ENCODE measurements at regions not wholly inside any gene's neighbourhood (a gene's known extent, or its start where the extent isn't known, plus 50 kb on each side); places are given as distances from the start of the nearest gene placed in this dataset.

DNA sequence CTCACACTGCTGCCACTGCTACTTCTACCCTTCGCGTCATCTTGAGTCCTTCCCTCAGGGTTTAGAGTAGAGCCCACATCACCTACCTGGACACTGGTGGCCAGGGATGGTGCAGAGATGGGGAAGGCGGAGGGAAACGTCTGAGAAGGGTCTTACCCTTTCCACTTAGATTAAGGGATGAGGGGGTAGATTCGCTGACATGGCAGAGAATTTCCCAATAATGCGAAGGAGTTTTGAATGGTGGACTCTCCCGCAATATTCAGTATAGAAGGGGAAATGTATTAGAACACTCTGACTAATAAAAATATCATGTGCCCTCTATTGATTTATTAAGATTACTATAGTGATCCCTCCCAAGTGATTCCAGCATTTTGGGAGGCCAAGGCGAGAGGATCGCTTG, 209.5 kb upstream of the KIAA1217 start:
- Histone ChIP-seq H3K4me3 (ENCODE audit: low read length) (no peak overlapping the region), H3K27ac (ENCODE audit: low read length) (no peak overlapping the region), H3K9me2 (ENCODE audit: insufficient read depth, low read length) (no peaks in the 10 kb centered on the region), H4K20me1 (ENCODE audit: insufficient read depth) (no peaks in the 10 kb centered on the region), H3K36me3 (ENCODE audit: insufficient read depth, low read length) (no peaks in the 10 kb centered on the region), H3K79me2 (replicated peaks; ENCODE audit: insufficient read depth, low read length) (no peaks in the 10 kb centered on the region), H3K9me3 (ENCODE audit: low read length) (no peaks in the 10 kb centered on the region), H3F3A (ENCODE audit: insufficient read depth, low read length, poor library complexity, severe bottlenecking) (no peaks in the 10 kb centered on the region), H3K27me3 (ENCODE audit: insufficient read depth, low read depth, low read length) (no peaks in the 10 kb centered on the region), H3K9ac (ENCODE audit: low read length) (no peak overlapping the region), H3K4me2 (ENCODE audit: low read length) (no peak overlapping the region), H2AFZ (ENCODE audit: low read depth, low read length) (no peak overlapping the region)
- TF ChIP-seq SMC3 (conservative IDR thresholded peaks at IDR 0.05; ENCODE audit: poor library complexity) (no peak), POLR2AphosphoS5 (IDR thresholded peaks at IDR 0.05) (no peak), MXI1 (conservative IDR thresholded peaks at IDR 0.05; ENCODE audit: poor library complexity, severe bottlenecking) (no peak)
- TF ChIP-seq, protein P1, sequence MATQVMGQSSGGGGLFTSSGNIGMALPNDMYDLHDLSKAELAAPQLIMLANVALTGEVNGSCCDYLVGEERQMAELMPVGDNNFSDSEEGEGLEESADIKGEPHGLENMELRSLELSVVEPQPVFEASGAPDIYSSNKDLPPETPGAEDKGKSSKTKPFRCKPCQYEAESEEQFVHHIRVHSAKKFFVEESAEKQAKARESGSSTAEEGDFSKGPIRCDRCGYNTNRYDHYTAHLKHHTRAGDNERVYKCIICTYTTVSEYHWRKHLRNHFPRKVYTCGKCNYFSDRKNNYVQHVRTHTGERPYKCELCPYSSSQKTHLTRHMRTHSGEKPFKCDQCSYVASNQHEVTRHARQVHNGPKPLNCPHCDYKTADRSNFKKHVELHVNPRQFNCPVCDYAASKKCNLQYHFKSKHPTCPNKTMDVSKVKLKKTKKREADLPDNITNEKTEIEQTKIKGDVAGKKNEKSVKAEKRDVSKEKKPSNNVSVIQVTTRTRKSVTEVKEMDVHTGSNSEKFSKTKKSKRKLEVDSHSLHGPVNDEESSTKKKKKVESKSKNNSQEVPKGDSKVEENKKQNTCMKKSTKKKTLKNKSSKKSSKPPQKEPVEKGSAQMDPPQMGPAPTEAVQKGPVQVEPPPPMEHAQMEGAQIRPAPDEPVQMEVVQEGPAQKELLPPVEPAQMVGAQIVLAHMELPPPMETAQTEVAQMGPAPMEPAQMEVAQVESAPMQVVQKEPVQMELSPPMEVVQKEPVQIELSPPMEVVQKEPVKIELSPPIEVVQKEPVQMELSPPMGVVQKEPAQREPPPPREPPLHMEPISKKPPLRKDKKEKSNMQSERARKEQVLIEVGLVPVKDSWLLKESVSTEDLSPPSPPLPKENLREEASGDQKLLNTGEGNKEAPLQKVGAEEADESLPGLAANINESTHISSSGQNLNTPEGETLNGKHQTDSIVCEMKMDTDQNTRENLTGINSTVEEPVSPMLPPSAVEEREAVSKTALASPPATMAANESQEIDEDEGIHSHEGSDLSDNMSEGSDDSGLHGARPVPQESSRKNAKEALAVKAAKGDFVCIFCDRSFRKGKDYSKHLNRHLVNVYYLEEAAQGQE (IDR thresholded peaks at IDR 0.05; ENCODE audit: borderline replicate concordance): no peak

DNA sequence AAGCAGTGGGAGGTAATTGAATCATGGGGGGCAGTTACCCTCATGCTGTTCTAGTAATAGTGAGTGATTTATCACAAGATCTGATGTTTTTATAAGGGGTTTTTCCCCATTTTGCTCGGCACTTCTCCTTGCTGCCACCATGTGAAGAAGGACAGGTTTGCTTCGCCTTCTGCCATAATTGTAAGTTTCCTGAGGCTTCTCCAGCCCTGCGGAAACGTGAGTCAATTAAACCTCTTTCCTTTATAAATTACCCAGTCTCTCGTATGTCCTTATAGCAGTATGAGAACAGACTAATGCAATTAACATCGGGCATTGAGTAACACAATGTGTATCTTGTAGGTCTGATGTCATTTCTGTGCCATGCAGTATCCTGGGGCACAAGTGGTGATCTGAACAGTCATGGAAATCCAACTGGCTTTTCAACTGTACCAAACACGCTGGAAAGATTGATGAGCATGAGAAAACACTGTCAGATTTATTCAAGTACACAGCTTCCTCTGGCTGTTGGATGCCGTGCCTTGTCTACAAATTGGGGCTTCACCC, 208.6 kb upstream of the KIAA1217 start:
- Histone ChIP-seq H3K27me3 (ENCODE audit: insufficient read depth, low read depth, low read length) (no peaks in the 10 kb centered on the region), H3K9ac (ENCODE audit: low read length) (no peak overlapping the region), H3F3A (ENCODE audit: insufficient read depth, low read length, poor library complexity, severe bottlenecking) (no peaks in the 10 kb centered on the region), H2AFZ (ENCODE audit: low read depth, low read length) (no peak overlapping the region), H3K9me2 (ENCODE audit: insufficient read depth, low read length) (no peaks in the 10 kb centered on the region), H3K9me3 (ENCODE audit: low read length) (no peaks in the 10 kb centered on the region), H4K20me1 (ENCODE audit: insufficient read depth) (no peaks in the 10 kb centered on the region), H3K79me2 (replicated peaks; ENCODE audit: insufficient read depth, low read length) (no peaks in the 10 kb centered on the region), H3K4me2 (ENCODE audit: low read length) (no peak overlapping the region), H3K27ac (ENCODE audit: low read length) (no peak overlapping the region), H3K4me3 (ENCODE audit: low read length) (no peak overlapping the region), H3K36me3 (ENCODE audit: insufficient read depth, low read length) (no peaks in the 10 kb centered on the region)
- TF ChIP-seq MXI1 (conservative IDR thresholded peaks at IDR 0.05; ENCODE audit: poor library complexity, severe bottlenecking) (no peak), TAF1 (IDR thresholded peaks at IDR 0.05; ENCODE audit: low read depth) (no peak), RAD21 (conservative IDR thresholded peaks at IDR 0.05) (no peak), POLR2AphosphoS5 (IDR thresholded peaks at IDR 0.05) (no peak), EP300 (conservative IDR thresholded peaks at IDR 0.05; ENCODE audit: poor library complexity, severe bottlenecking) (no peak), SMC3 (conservative IDR thresholded peaks at IDR 0.05; ENCODE audit: poor library complexity) (no peak), EZH2 (IDR thresholded peaks at IDR 0.05; ENCODE audit: borderline replicate concordance, insufficient read depth, low read length, poor library complexity, severe bottlenecking) (no peak)
- TF ChIP-seq, protein P1 (IDR thresholded peaks at IDR 0.05; ENCODE audit: borderline replicate concordance): no peak
- TF ChIP-seq, protein P2, sequence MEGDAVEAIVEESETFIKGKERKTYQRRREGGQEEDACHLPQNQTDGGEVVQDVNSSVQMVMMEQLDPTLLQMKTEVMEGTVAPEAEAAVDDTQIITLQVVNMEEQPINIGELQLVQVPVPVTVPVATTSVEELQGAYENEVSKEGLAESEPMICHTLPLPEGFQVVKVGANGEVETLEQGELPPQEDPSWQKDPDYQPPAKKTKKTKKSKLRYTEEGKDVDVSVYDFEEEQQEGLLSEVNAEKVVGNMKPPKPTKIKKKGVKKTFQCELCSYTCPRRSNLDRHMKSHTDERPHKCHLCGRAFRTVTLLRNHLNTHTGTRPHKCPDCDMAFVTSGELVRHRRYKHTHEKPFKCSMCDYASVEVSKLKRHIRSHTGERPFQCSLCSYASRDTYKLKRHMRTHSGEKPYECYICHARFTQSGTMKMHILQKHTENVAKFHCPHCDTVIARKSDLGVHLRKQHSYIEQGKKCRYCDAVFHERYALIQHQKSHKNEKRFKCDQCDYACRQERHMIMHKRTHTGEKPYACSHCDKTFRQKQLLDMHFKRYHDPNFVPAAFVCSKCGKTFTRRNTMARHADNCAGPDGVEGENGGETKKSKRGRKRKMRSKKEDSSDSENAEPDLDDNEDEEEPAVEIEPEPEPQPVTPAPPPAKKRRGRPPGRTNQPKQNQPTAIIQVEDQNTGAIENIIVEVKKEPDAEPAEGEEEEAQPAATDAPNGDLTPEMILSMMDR (IDR thresholded peaks at IDR 0.05; ENCODE audit: poor library complexity, severe bottlenecking): no peak

All from neural cell (in vitro differentiated cells).